ENCODE measurements at regions not wholly inside any gene's neighbourhood (a gene's known extent, or its start where the extent isn't known, plus 50 kb on each side); places are given as distances from the start of the nearest gene placed in this dataset.

DNA sequence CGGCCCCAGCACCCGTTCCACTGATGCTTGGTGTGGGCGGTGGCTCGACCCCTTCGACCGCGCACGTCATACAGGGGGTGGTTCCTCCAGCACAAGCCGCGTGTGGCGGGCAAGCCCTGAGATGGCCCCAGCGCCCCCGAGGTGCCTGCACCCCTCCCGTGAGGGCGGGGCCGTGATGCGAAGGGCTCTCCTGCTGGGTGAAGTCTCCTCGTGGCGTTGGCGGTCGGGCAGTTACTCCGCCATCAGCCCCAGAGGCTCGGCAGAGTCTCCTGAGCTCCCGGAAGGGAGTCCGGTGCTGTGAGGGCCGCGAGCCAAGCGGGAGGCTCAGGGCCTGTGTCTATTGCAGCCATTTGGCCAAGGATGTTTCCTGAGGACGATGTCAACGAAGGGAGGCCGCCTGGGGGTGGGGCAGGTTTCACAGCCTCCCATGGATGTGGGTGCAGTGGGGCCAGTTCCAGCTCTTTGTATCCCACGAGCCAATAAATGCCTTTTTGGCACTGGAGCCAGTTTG lies 78.1 kb upstream of the GALNT9 start:
- H3K4me3 ChIP-seq (ENCODE audit: low read depth, low read length), result no peak overlapping the region
- no peak for DNase-seq (ENCODE audit: low read depth)
- TF ChIP-seq, protein P1, sequence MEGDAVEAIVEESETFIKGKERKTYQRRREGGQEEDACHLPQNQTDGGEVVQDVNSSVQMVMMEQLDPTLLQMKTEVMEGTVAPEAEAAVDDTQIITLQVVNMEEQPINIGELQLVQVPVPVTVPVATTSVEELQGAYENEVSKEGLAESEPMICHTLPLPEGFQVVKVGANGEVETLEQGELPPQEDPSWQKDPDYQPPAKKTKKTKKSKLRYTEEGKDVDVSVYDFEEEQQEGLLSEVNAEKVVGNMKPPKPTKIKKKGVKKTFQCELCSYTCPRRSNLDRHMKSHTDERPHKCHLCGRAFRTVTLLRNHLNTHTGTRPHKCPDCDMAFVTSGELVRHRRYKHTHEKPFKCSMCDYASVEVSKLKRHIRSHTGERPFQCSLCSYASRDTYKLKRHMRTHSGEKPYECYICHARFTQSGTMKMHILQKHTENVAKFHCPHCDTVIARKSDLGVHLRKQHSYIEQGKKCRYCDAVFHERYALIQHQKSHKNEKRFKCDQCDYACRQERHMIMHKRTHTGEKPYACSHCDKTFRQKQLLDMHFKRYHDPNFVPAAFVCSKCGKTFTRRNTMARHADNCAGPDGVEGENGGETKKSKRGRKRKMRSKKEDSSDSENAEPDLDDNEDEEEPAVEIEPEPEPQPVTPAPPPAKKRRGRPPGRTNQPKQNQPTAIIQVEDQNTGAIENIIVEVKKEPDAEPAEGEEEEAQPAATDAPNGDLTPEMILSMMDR (IDR thresholded peaks at IDR 0.05; ENCODE audit: insufficient read depth, low read length), result no peak

DNA sequence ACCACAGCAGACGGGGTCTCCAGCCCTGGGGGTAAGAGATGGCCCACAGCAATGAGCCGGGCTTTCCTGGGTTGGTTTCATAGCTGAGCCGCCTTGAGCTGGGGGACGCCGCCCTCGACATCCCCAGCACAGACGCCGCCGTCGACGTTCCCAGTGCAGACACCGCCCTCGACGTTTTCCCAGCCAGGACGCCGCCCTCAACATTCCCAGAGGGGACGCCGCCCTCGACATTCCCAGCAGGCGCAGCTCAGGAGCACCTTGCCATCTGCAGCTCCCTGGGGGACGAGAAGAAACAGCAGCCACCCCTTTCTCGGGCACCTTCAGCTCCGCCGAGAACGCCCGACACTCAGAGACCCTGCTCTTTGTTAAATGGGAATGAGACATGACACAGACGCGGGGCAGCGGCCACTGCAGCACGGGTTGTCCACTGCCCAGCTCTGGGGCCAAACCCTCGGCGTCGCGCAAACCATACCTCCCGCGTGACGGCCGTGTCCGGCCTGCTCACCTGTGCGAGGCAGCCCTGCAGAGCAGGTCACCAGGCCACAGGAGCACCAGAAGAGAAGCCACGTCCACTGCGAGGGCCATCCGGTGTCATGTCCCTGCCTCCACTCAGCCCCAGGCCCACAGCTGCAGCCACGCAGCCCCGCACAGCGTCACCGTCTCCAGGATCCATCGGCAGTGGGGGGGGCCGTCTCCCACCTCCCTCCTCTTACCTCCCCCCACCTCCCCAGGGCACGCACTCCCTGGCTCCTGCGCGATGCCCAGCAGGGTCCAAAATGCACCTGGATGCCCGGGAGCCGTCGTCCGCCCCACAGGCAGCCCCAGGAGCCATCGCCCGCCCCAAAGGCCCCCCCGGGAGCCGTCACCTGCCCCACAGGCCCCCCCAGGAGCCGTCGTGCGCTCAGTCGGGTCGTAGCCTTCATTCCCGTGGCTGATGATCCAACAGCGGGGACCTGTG lies 77.4 kb upstream of the GALNT9 start:
- H3K4me3 ChIP-seq (ENCODE audit: low read depth, low read length), result no peak overlapping the region
- TF ChIP-seq, protein P1 (IDR thresholded peaks at IDR 0.05; ENCODE audit: insufficient read depth, low read length), result no peak
- no peak for DNase-seq (ENCODE audit: low read depth)

DNA sequence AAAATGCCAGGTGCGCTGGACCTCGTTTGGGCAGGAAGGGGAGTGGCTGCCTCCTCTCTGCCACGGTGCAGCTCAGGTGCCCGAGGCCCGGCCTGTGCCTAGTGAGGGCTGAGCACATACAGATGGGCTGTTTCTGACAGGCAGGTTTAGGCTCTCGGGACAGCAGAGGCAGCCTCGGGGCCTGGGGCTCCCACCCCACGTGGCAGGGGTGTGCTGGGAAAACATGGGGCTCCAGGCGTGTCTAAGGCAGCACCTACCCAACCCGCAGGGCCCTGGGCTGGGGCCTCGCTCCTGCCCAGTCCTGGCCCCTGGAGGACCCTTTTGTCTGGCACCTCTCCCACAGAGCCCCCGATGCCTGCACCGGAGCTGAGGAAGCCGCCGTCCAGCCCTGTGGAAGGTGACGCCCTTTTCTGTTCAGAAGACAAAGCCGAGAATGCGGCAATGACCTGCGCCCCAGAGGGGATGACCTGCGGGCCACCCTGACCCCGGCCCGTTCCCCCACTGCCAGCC lies 76.4 kb upstream of the GALNT9 start:
- no peak for DNase-seq (ENCODE audit: low read depth)
- TF ChIP-seq, protein P1 (IDR thresholded peaks at IDR 0.05; ENCODE audit: insufficient read depth, low read length), result no peak
- H3K4me3 ChIP-seq (ENCODE audit: low read depth, low read length), result no peak overlapping the region

DNA sequence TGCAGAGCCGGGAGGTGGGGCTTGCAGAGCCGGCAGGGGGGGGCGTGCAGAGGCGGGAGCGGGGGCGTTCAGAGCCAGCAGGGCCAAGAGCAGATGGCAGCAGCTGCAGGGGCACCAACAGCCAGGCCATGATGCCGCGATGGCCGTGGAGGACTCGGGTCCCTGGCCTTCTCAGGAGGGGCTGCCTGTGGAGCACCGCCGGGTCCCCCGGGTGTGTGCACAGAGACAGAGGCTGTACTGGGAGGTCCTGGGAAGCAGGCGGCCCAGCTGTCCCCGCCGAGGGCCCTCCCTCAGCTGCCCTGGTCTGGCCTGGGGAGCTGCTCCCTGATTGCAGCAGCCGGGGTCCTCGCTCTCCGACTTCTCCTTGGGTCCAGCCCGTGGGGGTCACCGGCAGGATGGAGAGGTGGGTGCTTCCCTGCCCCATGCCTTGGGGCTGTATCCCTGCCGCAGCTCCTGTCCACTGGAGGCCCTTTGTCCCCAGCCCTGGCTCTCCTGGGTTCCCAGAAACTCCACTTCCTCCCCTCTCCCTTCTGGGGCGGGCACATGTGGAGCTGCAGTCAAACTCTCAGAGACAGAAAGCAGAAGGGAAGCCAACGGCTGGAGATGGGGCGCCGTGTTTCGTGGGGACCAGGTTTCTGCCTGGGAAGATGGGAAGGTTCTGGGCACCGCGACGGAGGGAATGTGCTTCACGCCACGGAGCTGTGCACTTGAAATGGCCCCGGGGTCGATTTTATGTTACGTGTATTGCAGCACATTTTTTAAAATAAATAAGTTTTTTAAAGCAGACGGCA lies 75.8 kb upstream of the GALNT9 start:
- H3K4me3 ChIP-seq (ENCODE audit: low read depth, low read length), result no peak overlapping the region
- DNase-seq (ENCODE audit: low read depth), result no peak
- TF ChIP-seq, protein P1 (IDR thresholded peaks at IDR 0.05; ENCODE audit: insufficient read depth, low read length), result no peak

DNA sequence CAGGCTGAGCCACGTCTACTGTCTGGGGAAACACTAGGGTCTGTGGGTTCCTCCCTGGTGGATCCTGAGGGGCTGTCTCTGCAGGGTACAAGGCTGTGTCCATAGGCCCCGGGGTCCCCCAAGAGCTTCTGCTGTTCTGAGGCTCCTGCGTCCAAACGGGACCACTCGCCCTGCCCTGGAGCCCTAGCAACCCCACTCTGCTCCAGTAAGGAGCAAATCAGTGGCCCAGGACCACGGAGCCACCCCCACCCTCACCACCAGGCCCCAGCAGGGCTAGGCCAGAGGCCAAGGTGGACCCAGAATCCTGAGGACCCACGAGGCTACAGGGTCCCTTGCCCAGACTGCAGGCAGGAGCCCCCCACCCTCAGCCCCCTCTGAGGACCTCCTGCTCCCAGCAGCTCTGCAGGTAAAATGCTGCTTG lies 75.1 kb upstream of the GALNT9 start:
- TF ChIP-seq, protein P1 (IDR thresholded peaks at IDR 0.05; ENCODE audit: insufficient read depth, low read length), result no peak
- no peak for DNase-seq (ENCODE audit: low read depth)
- no peak overlapping the region for H3K4me3 ChIP-seq (ENCODE audit: low read depth, low read length)

DNA sequence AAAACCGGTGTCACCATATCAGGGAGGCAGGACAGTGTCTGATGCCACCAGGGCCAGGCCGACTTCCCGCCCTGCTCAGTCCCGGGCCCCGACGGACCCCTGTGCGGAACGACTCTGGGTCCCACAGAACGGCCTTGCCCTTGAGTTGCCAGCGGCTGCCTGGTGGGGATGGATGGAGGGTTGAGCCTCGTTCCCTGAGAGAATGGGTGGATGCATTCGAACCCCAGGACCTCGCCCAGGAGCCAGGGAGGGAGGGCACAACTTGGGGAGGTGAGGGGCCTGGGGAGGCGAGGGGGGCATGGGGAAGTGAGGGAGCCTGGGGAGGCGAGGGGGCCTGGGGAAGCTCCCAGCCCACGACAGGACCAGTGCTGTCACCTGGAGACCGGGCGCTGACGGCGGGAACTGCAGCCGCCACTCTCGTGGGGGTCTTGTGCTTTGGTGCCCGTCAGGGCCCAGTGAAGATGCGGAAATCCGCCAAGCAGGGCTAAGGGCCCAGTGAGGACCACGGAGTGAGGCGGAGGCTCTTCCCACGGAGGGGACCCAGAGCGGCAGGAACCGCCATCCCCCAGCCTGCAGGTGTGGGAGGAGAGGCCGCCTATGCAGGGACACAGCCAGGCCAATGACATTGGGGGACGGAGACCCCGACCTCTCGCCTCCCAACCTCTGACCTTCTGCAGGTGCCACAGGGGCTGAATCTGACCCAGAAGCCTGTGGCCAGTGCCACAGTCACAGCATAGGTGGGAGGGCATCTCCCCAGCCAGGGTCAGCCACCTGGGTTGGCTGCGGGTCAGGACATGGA lies 74.4 kb upstream of the GALNT9 start:
- TF ChIP-seq, protein P1 (IDR thresholded peaks at IDR 0.05; ENCODE audit: insufficient read depth, low read length), result no peak
- H3K4me3 ChIP-seq (ENCODE audit: low read depth, low read length), result no peak overlapping the region
- no peak for DNase-seq (ENCODE audit: low read depth)
